Neural cell (in vitro differentiated cells): ENCODE measurements at regions not wholly inside any gene's neighbourhood (a gene's known extent, or its start where the extent isn't known, plus 50 kb on each side); places are given as distances from the start of the nearest gene placed in this dataset.

ENCODE experiments used
- CTCF ChIP-seq: fragments of 450-650 bp; IDR thresholded peaks from 2 replicates; pipeline ENCODE4 v1.5.1; 2014; ENCODE audit warnings: antibody characterized with exemption, mild to moderate bottlenecking, moderate library complexity; ENCODE audit not compliant: poor library complexity, severe bottlenecking
- EP300 ChIP-seq: fragments of 450-650 bp; conservative IDR thresholded peaks from 2 replicates; pipeline ENCODE4 v1.6.1; 2014; ENCODE audit warnings: antibody characterized with exemption, mild to moderate bottlenecking, moderate library complexity; ENCODE audit not compliant: poor library complexity, severe bottlenecking
- EZH2 ChIP-seq: fragments of 200-600, 300-800 bp; shearing (Covaris generic), sonication (generic); IDR thresholded peaks from 2 replicates; pipeline ENCODE4 v1.6.1; 2014; ENCODE audit warnings: antibody characterized with exemption, low read length, borderline replicate concordance, mild to moderate bottlenecking; ENCODE audit not compliant: insufficient read depth, poor library complexity, severe bottlenecking
- POLR2AphosphoS5 ChIP-seq: IDR thresholded peaks from 2 replicates; pipeline ENCODE4 v1.6.1; 2012
- REST ChIP-seq: IDR thresholded peaks from 2 replicates; pipeline ENCODE4 v1.6.1; 2012; ENCODE audit warnings: borderline replicate concordance

- TF ChIP-seq POLR2AphosphoS5 (no peak), EZH2 (no peak), EP300 (no peak), CTCF (no peak), REST (no peak)
Measured at GRCh38 chr10:9450801-9451200, 1396.3 kb downstream of the GATA3 start.
